Uterus (tissue), 3 donors: ENCODE measurements at regions not wholly inside any gene's neighbourhood (a gene's known extent, or its start where the extent isn't known, plus 50 kb on each side); places are given as distances from the start of the nearest gene placed in this dataset.

Experiments used
- DNase-seq, 2 donors: peaks; one replicate each; pipeline ENCODE4 v3.0.0-alpha.2; 2019 to 2020
- H3K27ac ChIP-seq, 2 donors: fragments of 200-600 bp; sonication (generic); 1 replicate in 1 of 2; 2 replicates in 1 of 2; pipeline ENCODE4 v1.5.1; 2016 to 2018
- H3K27me3 ChIP-seq, 2 donors: fragments of 200-600 bp; sonication (generic); one replicate each; pipeline ENCODE4 v1.5.1; 2018 to 2019; ENCODE audit warnings: control low read depth in 1 of 2
- H3K36me3 ChIP-seq, 2 donors: fragments of 200-600 bp; sonication (generic); one replicate each; pipeline ENCODE4 v1.5.1; 2019; ENCODE audit warnings: control low read depth in 1 of 2
- H3K4me1 ChIP-seq, 2 donors: fragments of 200-600 bp; sonication (generic); one replicate each; pipeline ENCODE4 v1.5.1; 2018 to 2019; ENCODE audit warnings: control low read depth in 1 of 2
- H3K4me3 ChIP-seq, 2 donors: fragments of 200-600 bp; sonication (generic); 1 replicate in 1 of 2; 2 replicates in 1 of 2; pipeline ENCODE4 v1.5.1; 2018 to 2019; ENCODE audit warnings: mild to moderate bottlenecking in 1 of 2
- H3K9me3 ChIP-seq, 2 donors: fragments of 200-600 bp; sonication (generic); one replicate each; pipeline ENCODE4 v1.5.1; 2019; ENCODE audit warnings: control low read depth in 1 of 2
- POLR2A ChIP-seq, 2 donors: fragments of 450-650 bp; IDR thresholded peaks; one replicate each; pipeline ENCODE4 v1.6.1; 2016; ENCODE audit warnings: antibody characterized with exemption in 2 of 2, mild to moderate bottlenecking in 1 of 2, moderate library complexity in 1 of 2
- intact Hi-C: fragments of 100-400 bp; cut with DNase I; formaldehyde crosslinking; loops from one replicate; pipeline ENCODE4 v1.15.1; 2023; ENCODE audit warnings: low total_unique reads
- TF ChIP-seq, protein P1 (sequence below), 4 experiments: fragments of 200-600 bp in 2 of 4; fragments of 450-650 bp in 2 of 4; sonication (generic) in 2 of 4; IDR thresholded peaks; one replicate each; pipeline ENCODE4 v1.5.1; 2016 to 2019; ENCODE audit warnings: antibody characterized with exemption in 4 of 4, mild to moderate bottlenecking in 2 of 4, moderate library complexity in 1 of 4
- donor health status: DM: yes; HTN: yes; CAD: no.

GRCh38 chr4:18842431-18842830, 820.9 kb upstream of the LCORL start:
- H3K4me3 ChIP-seq = no peak overlapping the region
- no peaks in the 10 kb centered on the region for H3K9me3 ChIP-seq
- H3K27me3 ChIP-seq = no peaks in the 10 kb centered on the region
- no peak for DNase-seq
- intact Hi-C loops = no loop called here
- no peak overlapping the region for H3K27ac ChIP-seq
- TF ChIP-seq, protein P1, sequence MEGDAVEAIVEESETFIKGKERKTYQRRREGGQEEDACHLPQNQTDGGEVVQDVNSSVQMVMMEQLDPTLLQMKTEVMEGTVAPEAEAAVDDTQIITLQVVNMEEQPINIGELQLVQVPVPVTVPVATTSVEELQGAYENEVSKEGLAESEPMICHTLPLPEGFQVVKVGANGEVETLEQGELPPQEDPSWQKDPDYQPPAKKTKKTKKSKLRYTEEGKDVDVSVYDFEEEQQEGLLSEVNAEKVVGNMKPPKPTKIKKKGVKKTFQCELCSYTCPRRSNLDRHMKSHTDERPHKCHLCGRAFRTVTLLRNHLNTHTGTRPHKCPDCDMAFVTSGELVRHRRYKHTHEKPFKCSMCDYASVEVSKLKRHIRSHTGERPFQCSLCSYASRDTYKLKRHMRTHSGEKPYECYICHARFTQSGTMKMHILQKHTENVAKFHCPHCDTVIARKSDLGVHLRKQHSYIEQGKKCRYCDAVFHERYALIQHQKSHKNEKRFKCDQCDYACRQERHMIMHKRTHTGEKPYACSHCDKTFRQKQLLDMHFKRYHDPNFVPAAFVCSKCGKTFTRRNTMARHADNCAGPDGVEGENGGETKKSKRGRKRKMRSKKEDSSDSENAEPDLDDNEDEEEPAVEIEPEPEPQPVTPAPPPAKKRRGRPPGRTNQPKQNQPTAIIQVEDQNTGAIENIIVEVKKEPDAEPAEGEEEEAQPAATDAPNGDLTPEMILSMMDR (IDR thresholded peaks at IDR 0.05) = no peak
- no peaks in the 10 kb centered on the region for H3K4me1 ChIP-seq
- no peaks in the 10 kb centered on the region for H3K36me3 ChIP-seq

GRCh38 chr4:18840481-18840880, 818.9 kb upstream of the LCORL start:
- H3K4me3 ChIP-seq = no peak overlapping the region
- no peaks in the 10 kb centered on the region for H3K27me3 ChIP-seq
- intact Hi-C loops = no loop called here
- no peak for DNase-seq
- no peak overlapping the region for H3K27ac ChIP-seq
- no peaks in the 10 kb centered on the region for H3K36me3 ChIP-seq
- H3K9me3 ChIP-seq = no peaks in the 10 kb centered on the region
- no peaks in the 10 kb centered on the region for H3K4me1 ChIP-seq
- TF ChIP-seq, protein P1 (IDR thresholded peaks at IDR 0.05) = no peak
- no peak for TF ChIP-seq POLR2A (IDR thresholded peaks at IDR 0.05)

DNA sequence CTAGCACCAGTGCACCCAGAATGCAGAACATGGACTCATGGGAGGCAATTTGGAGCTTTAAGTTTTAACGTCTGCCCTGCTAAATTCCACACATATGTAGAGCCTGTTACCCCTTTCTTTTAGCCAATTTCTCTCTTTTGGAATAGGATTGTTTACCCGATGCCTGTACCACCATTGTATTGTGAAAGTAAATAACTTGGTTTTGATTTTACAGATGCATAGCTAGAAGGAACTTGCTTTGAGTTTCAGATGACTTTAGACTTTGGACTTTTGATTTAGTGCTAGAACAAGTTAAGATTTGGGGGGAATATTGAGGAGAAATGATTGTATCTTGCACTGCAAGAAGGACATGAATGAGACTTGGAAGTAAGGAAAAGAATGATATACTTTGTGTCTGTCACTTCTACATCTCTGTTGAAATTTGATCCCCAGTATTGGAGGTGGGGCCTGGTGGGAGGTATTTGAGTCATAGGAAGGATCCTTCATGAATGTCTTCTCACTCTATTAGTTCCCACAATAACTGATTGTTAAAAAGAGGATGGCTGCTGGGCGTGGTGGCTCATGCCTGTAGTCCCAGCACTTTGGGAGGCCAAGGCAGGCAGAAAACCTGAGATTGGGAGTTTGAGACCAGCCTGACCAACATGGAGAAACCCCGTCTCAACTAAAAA, 794.8 kb upstream of the LCORL start:
- no peaks in the 10 kb centered on the region for H3K4me1 ChIP-seq
- H3K36me3 ChIP-seq = no peaks in the 10 kb centered on the region
- H3K9me3 ChIP-seq = no peaks in the 10 kb centered on the region
- TF ChIP-seq, protein P1 (IDR thresholded peaks at IDR 0.05) = no peak
- no peak for TF ChIP-seq POLR2A (IDR thresholded peaks at IDR 0.05)
- intact Hi-C loops = no loop called here
- H3K27ac ChIP-seq = no peak overlapping the region
- H3K27me3 ChIP-seq = no peaks in the 10 kb centered on the region
- DNase-seq = no peak
- H3K4me3 ChIP-seq = no peak overlapping the region

- no peak overlapping the region for H3K4me3 ChIP-seq
- H3K27me3 ChIP-seq = no peaks in the 10 kb centered on the region
- no peaks in the 10 kb centered on the region for H3K4me1 ChIP-seq
- no peaks in the 10 kb centered on the region for H3K36me3 ChIP-seq
- TF ChIP-seq POLR2A (IDR thresholded peaks at IDR 0.05) = no peak
- TF ChIP-seq, protein P1 (IDR thresholded peaks at IDR 0.05) = no peak
- no peak for DNase-seq
- intact Hi-C loops = no loop called here
- no peaks in the 10 kb centered on the region for H3K9me3 ChIP-seq
- H3K27ac ChIP-seq = no peak overlapping the region
These were observed 794.2 kb upstream of the LCORL start for GRCh38 chr4:18815779-18816173.

- H3K27me3 ChIP-seq = no peaks in the 10 kb centered on the region
- TF ChIP-seq, protein P1 (IDR thresholded peaks at IDR 0.05) = no peak
- no peak for TF ChIP-seq POLR2A (IDR thresholded peaks at IDR 0.05)
- H3K36me3 ChIP-seq = no peaks in the 10 kb centered on the region
- H3K4me1 ChIP-seq = no peaks in the 10 kb centered on the region
- DNase-seq = no peak
- H3K9me3 ChIP-seq = no peaks in the 10 kb centered on the region
- H3K27ac ChIP-seq = no peak overlapping the region
- intact Hi-C loops = no loop called here
- no peak overlapping the region for H3K4me3 ChIP-seq
These were observed 793.7 kb upstream of the LCORL start for GRCh38 chr4:18815081-18815778.
